ENCODE measurements at regions not wholly inside any gene's neighbourhood (a gene's known extent, or its start where the extent isn't known, plus 50 kb on each side); places are given as distances from the start of the nearest gene placed in this dataset.

- Histone ChIP-seq H3K4me1 (ENCODE audit: control insufficient read depth in 1 of 2, insufficient read depth in 2 of 2, low read length in 2 of 2) (no peaks in the 10 kb centered on the region), H3K36me3 (ENCODE audit: control insufficient read depth in 1 of 2, insufficient read depth in 2 of 2, low read length in 2 of 2) (no peaks in the 10 kb centered on the region), H3K79me2 (ENCODE audit: control insufficient read depth, insufficient read depth, low read length, poor library complexity) (no peaks in the 10 kb centered on the region), H3K4me2 (ENCODE audit: low read length) (no peak overlapping the region), H3K9me3 (ENCODE audit: insufficient read depth, low read depth, low read length) (no peaks in the 10 kb centered on the region), H2BK120ac (ENCODE audit: insufficient read depth, low read length, poor library complexity) (no peak overlapping the region), H3K27ac (ENCODE audit: low read depth, low read length) (no peak overlapping the region), H3K27me3 (ENCODE audit: insufficient read depth, low read length) (no peaks in the 10 kb centered on the region), H3K9ac (ENCODE audit: low read length) (no peak overlapping the region), H3K23ac (ENCODE audit: low read length) (no peak overlapping the region), H3K4me3 (ENCODE audit: low read depth, low read length) (no peak overlapping the region), H4K8ac (ENCODE audit: low read depth, low read length) (no peak overlapping the region), H2BK5ac (ENCODE audit: low read depth, low read length, poor library complexity) (no peak overlapping the region), H4K12ac (ENCODE audit: low read depth, low read length) (no peak overlapping the region), H2BK12ac (ENCODE audit: low read length) (no peak overlapping the region), H4K91ac (ENCODE audit: low read depth, low read length) (no peak overlapping the region), H2AK5ac (ENCODE audit: low read length) (no peak overlapping the region), H3K79me1 (ENCODE audit: low read length) (no peaks in the 10 kb centered on the region), H3K4ac (ENCODE audit: low read depth, low read length) (no peak overlapping the region), H3K18ac (ENCODE audit: low read length) (no peak overlapping the region), H3K14ac (ENCODE audit: low read length) (no peak overlapping the region), H2AFZ (ENCODE audit: insufficient read depth, low read length, poor library complexity) (no peak overlapping the region)
- DNase-seq, result no peak
Measured at GRCh38 chr12:63382930-63383329, 231.9 kb upstream of the AVPR1A start.

GRCh38 chr12:63362791-63363190 lies 211.8 kb upstream of the AVPR1A start:
- WGBS (ENCODE audit: extremely low coverage, insufficient coverage, insufficient read length), result no CpG with 5 or more reads among the region's 1 CpG
- no peak overlapping the region for H3K4ac ChIP-seq (ENCODE audit: low read depth, low read length)
- DNase-seq, result no peak

GRCh38 chr12:63362166-63362565 lies 211.2 kb upstream of the AVPR1A start:
- Histone ChIP-seq H3K23ac (ENCODE audit: low read length) (no peak overlapping the region), H4K91ac (ENCODE audit: low read depth, low read length) (no peak overlapping the region), H3K14ac (ENCODE audit: low read length) (no peak overlapping the region), H3K4me1 (ENCODE audit: control insufficient read depth in 1 of 2, insufficient read depth in 2 of 2, low read length in 2 of 2) (no peaks in the 10 kb centered on the region), H2AK5ac (ENCODE audit: low read length) (no peak overlapping the region), H2AFZ (ENCODE audit: insufficient read depth, low read length, poor library complexity) (no peak overlapping the region), H3K9me3 (ENCODE audit: insufficient read depth, low read depth, low read length) (no peaks in the 10 kb centered on the region), H3K18ac (ENCODE audit: low read length) (no peak overlapping the region), H4K12ac (ENCODE audit: low read depth, low read length) (no peak overlapping the region), H3K9ac (ENCODE audit: low read length) (no peak overlapping the region), H3K27me3 (ENCODE audit: insufficient read depth, low read length) (no peaks in the 10 kb centered on the region), H3K4me3 (ENCODE audit: low read depth, low read length) (no peak overlapping the region), H3K27ac (ENCODE audit: low read depth, low read length) (no peak overlapping the region), H2BK120ac (ENCODE audit: insufficient read depth, low read length, poor library complexity) (no peak overlapping the region), H3K79me1 (ENCODE audit: low read length) (no peaks in the 10 kb centered on the region), H3K4me2 (ENCODE audit: low read length) (no peak overlapping the region), H3K4ac (ENCODE audit: low read depth, low read length) (no peak overlapping the region), H3K36me3 (ENCODE audit: control insufficient read depth in 1 of 2, insufficient read depth in 2 of 2, low read length in 2 of 2) (no peaks in the 10 kb centered on the region), H2BK12ac (ENCODE audit: low read length) (no peak overlapping the region), H3K79me2 (ENCODE audit: control insufficient read depth, insufficient read depth, low read length, poor library complexity) (no peaks in the 10 kb centered on the region), H4K8ac (ENCODE audit: low read depth, low read length) (no peak overlapping the region), H2BK5ac (ENCODE audit: low read depth, low read length, poor library complexity) (no peak overlapping the region)
- WGBS (ENCODE audit: extremely low coverage, insufficient coverage, insufficient read length), result no CpG with 5 or more reads among the region's 2 CpGs
- no peak for DNase-seq

More at GRCh38 chr12:63362791-63363190, 211.8 kb upstream of the AVPR1A start:
- H3K27me3 ChIP-seq (ENCODE audit: insufficient read depth, low read length), result no peaks in the 10 kb centered on the region
- H3K9ac ChIP-seq (ENCODE audit: low read length), result no peak overlapping the region
- no peak overlapping the region for H3K4me2 ChIP-seq (ENCODE audit: low read length)
- H2BK120ac ChIP-seq (ENCODE audit: insufficient read depth, low read length, poor library complexity), result no peak overlapping the region
- H4K8ac ChIP-seq (ENCODE audit: low read depth, low read length), result no peak overlapping the region
- H2BK12ac ChIP-seq (ENCODE audit: low read length), result no peak overlapping the region
- no peak overlapping the region for H3K23ac ChIP-seq (ENCODE audit: low read length)
- no peak overlapping the region for H3K14ac ChIP-seq (ENCODE audit: low read length)
- no peaks in the 10 kb centered on the region for H3K9me3 ChIP-seq (ENCODE audit: insufficient read depth, low read depth, low read length)
- H4K91ac ChIP-seq (ENCODE audit: low read depth, low read length), result no peak overlapping the region
- no peaks in the 10 kb centered on the region for H3K79me1 ChIP-seq (ENCODE audit: low read length)
- H3K4me3 ChIP-seq (ENCODE audit: low read depth, low read length), result no peak overlapping the region
- no peaks in the 10 kb centered on the region for H3K4me1 ChIP-seq (ENCODE audit: control insufficient read depth in 1 of 2, insufficient read depth in 2 of 2, low read length in 2 of 2)
- H3K79me2 ChIP-seq (ENCODE audit: control insufficient read depth, insufficient read depth, low read length, poor library complexity), result no peaks in the 10 kb centered on the region
- H4K12ac ChIP-seq (ENCODE audit: low read depth, low read length), result no peak overlapping the region
- no peaks in the 10 kb centered on the region for H3K36me3 ChIP-seq (ENCODE audit: control insufficient read depth in 1 of 2, insufficient read depth in 2 of 2, low read length in 2 of 2)
- no peak overlapping the region for H3K18ac ChIP-seq (ENCODE audit: low read length)
- no peak overlapping the region for H2AK5ac ChIP-seq (ENCODE audit: low read length)
- no peak overlapping the region for H2BK5ac ChIP-seq (ENCODE audit: low read depth, low read length, poor library complexity)
- no peak overlapping the region for H3K27ac ChIP-seq (ENCODE audit: low read depth, low read length)
- H2AFZ ChIP-seq (ENCODE audit: insufficient read depth, low read length, poor library complexity), result no peak overlapping the region

- Histone ChIP-seq H3K9ac (ENCODE audit: low read length) (no peak overlapping the region), H3K79me1 (ENCODE audit: low read length) (no peaks in the 10 kb centered on the region), H3K4me1 (ENCODE audit: control insufficient read depth in 1 of 2, insufficient read depth in 2 of 2, low read length in 2 of 2) (no peaks in the 10 kb centered on the region), H3K27me3 (ENCODE audit: insufficient read depth, low read length) (no peaks in the 10 kb centered on the region), H3K36me3 (ENCODE audit: control insufficient read depth in 1 of 2, insufficient read depth in 2 of 2, low read length in 2 of 2) (no peaks in the 10 kb centered on the region), H3K79me2 (ENCODE audit: control insufficient read depth, insufficient read depth, low read length, poor library complexity) (no peaks in the 10 kb centered on the region), H3K18ac (ENCODE audit: low read length) (no peak overlapping the region), H3K14ac (ENCODE audit: low read length) (no peak overlapping the region), H2BK5ac (ENCODE audit: low read depth, low read length, poor library complexity) (no peak overlapping the region), H3K9me3 (ENCODE audit: insufficient read depth, low read depth, low read length) (no peaks in the 10 kb centered on the region), H2AK5ac (ENCODE audit: low read length) (no peak overlapping the region), H2BK120ac (ENCODE audit: insufficient read depth, low read length, poor library complexity) (no peak overlapping the region), H4K8ac (ENCODE audit: low read depth, low read length) (no peak overlapping the region), H3K4me2 (ENCODE audit: low read length) (no peak overlapping the region), H3K4me3 (ENCODE audit: low read depth, low read length) (no peak overlapping the region), H3K4ac (ENCODE audit: low read depth, low read length) (no peak overlapping the region), H3K27ac (ENCODE audit: low read depth, low read length) (no peak overlapping the region), H2BK12ac (ENCODE audit: low read length) (no peak overlapping the region), H4K12ac (ENCODE audit: low read depth, low read length) (no peak overlapping the region), H2AFZ (ENCODE audit: insufficient read depth, low read length, poor library complexity) (no peak overlapping the region), H3K23ac (ENCODE audit: low read length) (no peak overlapping the region), H4K91ac (ENCODE audit: low read depth, low read length) (no peak overlapping the region)
- no peak for DNase-seq
- WGBS (ENCODE audit: extremely low coverage, insufficient coverage, insufficient read length), result no CpG with 5 or more reads among the region's 1 CpG
Measured at GRCh38 chr12:63354969-63355368, 204.0 kb upstream of the AVPR1A start.
